ENCODE measurements at regions not wholly inside any gene's neighbourhood (a gene's known extent, or its start where the extent isn't known, plus 50 kb on each side); places are given as distances from the start of the nearest gene placed in this dataset.
A peak's percentile ranks its signal among the peaks of the same experiment; 100 is the strongest.

DNA sequence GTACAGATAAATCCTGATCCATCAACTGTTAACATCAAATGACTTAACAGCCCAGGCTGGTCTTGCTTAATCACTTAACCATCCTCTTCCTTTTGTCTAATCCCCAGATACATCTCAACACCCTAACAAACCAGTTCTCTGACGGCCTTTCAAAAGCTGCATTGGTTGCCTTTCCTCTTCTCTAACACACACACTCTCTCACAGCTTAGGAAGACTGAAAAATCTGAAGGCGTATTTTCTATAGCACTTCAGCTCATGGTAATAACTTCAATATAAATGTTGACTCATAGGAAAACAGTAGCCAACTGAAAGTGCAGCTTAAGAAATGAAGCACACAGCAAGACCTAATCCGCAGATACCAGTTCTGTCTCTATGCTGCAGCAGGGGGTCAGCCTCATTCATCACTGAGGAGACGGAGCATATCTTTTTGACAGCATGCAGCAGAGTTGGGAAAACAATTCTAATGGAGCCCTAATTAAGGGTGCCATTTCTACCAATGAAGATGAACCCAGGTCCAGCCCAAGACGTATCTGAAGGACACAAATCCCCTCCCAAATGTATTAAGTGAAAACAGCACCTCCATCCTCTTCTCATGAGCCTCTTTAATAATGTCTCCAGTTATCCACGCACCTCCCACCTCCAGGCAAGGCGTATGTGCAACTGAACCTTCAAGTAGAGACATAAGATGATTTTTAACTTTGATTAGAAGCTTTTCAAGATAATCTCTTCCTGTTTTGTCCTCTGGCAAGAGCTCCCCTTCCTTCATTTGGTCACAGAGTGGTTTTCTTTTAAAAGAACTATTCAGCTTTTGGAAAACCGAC lies 211.7 kb upstream of the NFE2L3 start:
- no peaks in the 10 kb centered on the region for H4K20me1 ChIP-seq (ENCODE audit: insufficient read depth, low read length)
- H2AFZ ChIP-seq (ENCODE audit: low read depth, low read length): no peak overlapping the region
- Mint-ChIP-seq H3K27me3 (ENCODE audit: low read depth, unreplicated experiment) (no peaks in the 10 kb centered on the region), H3K4me1 (ENCODE audit: low read depth, unreplicated experiment) (no peaks in the 10 kb centered on the region), H3K27ac (ENCODE audit: unreplicated experiment) (no peak overlapping the region), H3K9me3 (ENCODE audit: unreplicated experiment) (no peaks in the 10 kb centered on the region), H3K4me3 (ENCODE audit: unreplicated experiment) (no peak overlapping the region), H3K36me3 (ENCODE audit: low read depth, unreplicated experiment) (no peaks in the 10 kb centered on the region)
- no peaks in the 10 kb centered on the region for H3K4me1 ChIP-seq (ENCODE audit: insufficient read depth, low read length)
- no peaks in the 10 kb centered on the region for H3K79me2 ChIP-seq (ENCODE audit: insufficient read depth, low read length)
- no peaks in the 10 kb centered on the region for H3K36me3 ChIP-seq (ENCODE audit: insufficient read depth, low read length)
- H3K27ac ChIP-seq (ENCODE audit: low read depth, low read length): no peak overlapping the region
- DNase-seq (ENCODE audit: low read depth) (no peak), FAIRE-seq (no peak)
- H3K4me3 ChIP-seq (ENCODE audit: insufficient read depth, low read depth, low read length): no peak overlapping the region
- no peaks in the 10 kb centered on the region for H3K27me3 ChIP-seq (ENCODE audit: insufficient read depth, low read length)
- TF ChIP-seq, protein P1, sequence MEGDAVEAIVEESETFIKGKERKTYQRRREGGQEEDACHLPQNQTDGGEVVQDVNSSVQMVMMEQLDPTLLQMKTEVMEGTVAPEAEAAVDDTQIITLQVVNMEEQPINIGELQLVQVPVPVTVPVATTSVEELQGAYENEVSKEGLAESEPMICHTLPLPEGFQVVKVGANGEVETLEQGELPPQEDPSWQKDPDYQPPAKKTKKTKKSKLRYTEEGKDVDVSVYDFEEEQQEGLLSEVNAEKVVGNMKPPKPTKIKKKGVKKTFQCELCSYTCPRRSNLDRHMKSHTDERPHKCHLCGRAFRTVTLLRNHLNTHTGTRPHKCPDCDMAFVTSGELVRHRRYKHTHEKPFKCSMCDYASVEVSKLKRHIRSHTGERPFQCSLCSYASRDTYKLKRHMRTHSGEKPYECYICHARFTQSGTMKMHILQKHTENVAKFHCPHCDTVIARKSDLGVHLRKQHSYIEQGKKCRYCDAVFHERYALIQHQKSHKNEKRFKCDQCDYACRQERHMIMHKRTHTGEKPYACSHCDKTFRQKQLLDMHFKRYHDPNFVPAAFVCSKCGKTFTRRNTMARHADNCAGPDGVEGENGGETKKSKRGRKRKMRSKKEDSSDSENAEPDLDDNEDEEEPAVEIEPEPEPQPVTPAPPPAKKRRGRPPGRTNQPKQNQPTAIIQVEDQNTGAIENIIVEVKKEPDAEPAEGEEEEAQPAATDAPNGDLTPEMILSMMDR (IDR thresholded peaks at IDR 0.05; ENCODE audit: insufficient read depth, low read depth, low read length): no peak
- no peak for TF ChIP-seq EZH2 (IDR thresholded peaks at IDR 0.05; ENCODE audit: insufficient read depth, low read length)
- H3K9me3 ChIP-seq (ENCODE audit: insufficient read depth, low read depth, low read length): no peaks in the 10 kb centered on the region
- H3K9ac ChIP-seq (ENCODE audit: low read length): no peak overlapping the region
- peak overlapping the region; percentile 19 for H3K4me2 ChIP-seq (ENCODE audit: low read length)

- Histone ChIP-seq H3K36me3 (ENCODE audit: insufficient read depth, low read length) (no peaks in the 10 kb centered on the region), H3K9ac (ENCODE audit: low read length) (no peak overlapping the region), H3K4me3 (ENCODE audit: insufficient read depth, low read depth, low read length) (no peak overlapping the region), H3K79me2 (ENCODE audit: insufficient read depth, low read length) (no peaks in the 10 kb centered on the region), H3K27me3 (ENCODE audit: insufficient read depth, low read length) (peaks cover 6% of the 10 kb centered on the region), H3K4me2 (ENCODE audit: low read length) (no peak overlapping the region), H2AFZ (ENCODE audit: low read depth, low read length) (no peak overlapping the region), H3K4me1 (ENCODE audit: insufficient read depth, low read length) (no peaks in the 10 kb centered on the region), H3K27ac (ENCODE audit: low read depth, low read length) (no peak overlapping the region), H4K20me1 (ENCODE audit: insufficient read depth, low read length) (no peaks in the 10 kb centered on the region), H3K9me3 (ENCODE audit: insufficient read depth, low read depth, low read length) (no peaks in the 10 kb centered on the region)
- Mint-ChIP-seq H3K27ac (ENCODE audit: unreplicated experiment) (no peak overlapping the region), H3K27me3 (ENCODE audit: low read depth, unreplicated experiment) (no peaks in the 10 kb centered on the region), H3K36me3 (ENCODE audit: low read depth, unreplicated experiment) (peaks cover 4% of the 10 kb centered on the region), H3K4me1 (ENCODE audit: low read depth, unreplicated experiment) (peaks cover 18% of the 10 kb centered on the region), H3K9me3 (ENCODE audit: unreplicated experiment) (no peaks in the 10 kb centered on the region), H3K4me3 (ENCODE audit: unreplicated experiment) (no peak overlapping the region)
- FAIRE-seq (no peak), DNase-seq (ENCODE audit: low read depth) (no peak)
- TF ChIP-seq EZH2 (IDR thresholded peaks at IDR 0.05; ENCODE audit: insufficient read depth, low read length): no peak
- TF ChIP-seq, protein P1 (IDR thresholded peaks at IDR 0.05; ENCODE audit: insufficient read depth, low read depth, low read length): no peak
These were observed 207.1 kb upstream of the NFE2L3 start for GRCh38 chr7:25944777-25945515.

Measured in astrocyte (in vitro differentiated cells and primary cell).